NCI-H226 (cell line): ENCODE measurements at regions not wholly inside any gene's neighbourhood (a gene's known extent, or its start where the extent isn't known, plus 50 kb on each side); places are given as distances from the start of the nearest gene placed in this dataset.
A peak's percentile ranks its signal among the peaks of the same experiment; 100 is the strongest.

Experiments used
- DNase-seq: peaks from one replicate; pipeline ENCODE4 v3.0.0-alpha.2; 2015

DNA sequence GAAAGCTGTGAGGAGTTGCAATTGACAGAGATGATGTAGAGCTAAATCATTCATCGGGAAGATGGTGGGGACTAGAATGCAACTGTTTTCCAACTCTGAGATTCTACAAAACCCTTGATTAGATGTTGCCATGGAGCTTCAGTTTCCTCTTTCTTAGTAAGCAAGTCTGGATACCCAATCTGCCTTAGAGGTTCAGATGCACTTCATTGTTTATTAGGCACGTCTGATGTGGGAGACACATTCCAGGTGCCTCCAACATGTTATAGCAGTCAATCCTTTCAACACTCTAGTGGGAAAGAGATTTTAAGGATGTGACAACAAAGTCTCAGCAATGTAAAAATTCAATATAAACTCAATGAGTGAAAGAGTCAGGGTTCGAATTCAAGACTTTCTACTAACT is 291.3 kb upstream of the PHYHIPL start:
- DNase-seq: no peak

- DNase-seq: no peak
These were observed 290.6 kb upstream of the PHYHIPL start for GRCh38 chr10:58885686-58886345.

DNA sequence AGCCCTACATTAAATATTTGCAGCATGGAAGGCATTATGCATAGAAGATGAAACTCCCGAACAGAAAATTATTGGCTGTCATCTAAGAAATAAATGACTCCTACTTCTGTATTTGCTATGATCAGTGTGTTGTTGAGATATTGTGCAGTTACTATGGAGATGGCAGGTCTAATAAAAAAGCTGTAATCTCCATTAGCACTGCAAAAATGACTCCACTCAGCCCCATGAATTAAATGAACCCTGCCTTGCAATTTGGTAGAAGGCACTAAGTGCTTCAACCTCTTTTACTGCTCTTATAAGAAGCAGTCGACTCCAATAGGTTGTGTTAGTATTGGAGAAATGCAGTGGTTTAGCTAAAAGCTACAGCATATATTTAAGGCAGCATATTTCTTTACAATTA is 290.0 kb upstream of the PHYHIPL start:
- DNase-seq: no peak

- no peak for DNase-seq
These were observed 289.0 kb upstream of the PHYHIPL start for GRCh38 chr10:58887474-58887873.

- DNase-seq: no peak
These were observed 287.5 kb upstream of the PHYHIPL start for GRCh38 chr10:58888957-58889356.

- no peak for DNase-seq
These were observed 284.4 kb upstream of the PHYHIPL start for GRCh38 chr10:58892031-58892531.

GRCh38 chr10:58894929-58895328 is 281.5 kb upstream of the PHYHIPL start:
- DNase-seq: no peak

GRCh38 chr10:58896229-58896628 is 280.2 kb upstream of the PHYHIPL start:
- no peak for DNase-seq

DNA sequence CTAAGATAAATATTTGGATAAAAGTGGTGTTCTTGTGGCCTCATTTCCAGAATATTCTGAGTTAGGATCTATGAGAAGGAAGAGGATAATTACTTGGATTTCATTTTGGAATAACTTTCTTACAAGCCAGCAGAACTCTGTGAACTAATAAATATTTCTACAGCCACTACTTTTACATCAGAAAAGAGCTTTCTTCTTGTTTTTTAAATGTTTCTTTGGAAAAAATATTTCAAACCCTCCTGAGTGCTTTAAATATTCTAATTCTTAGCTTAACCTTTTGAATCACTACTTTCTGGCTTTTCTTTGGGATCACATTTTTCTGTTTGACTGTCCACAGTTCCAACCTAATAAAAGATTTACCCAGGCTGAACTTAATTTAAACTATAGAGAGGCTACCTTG is 279.2 kb upstream of the PHYHIPL start:
- no peak for DNase-seq

DNA sequence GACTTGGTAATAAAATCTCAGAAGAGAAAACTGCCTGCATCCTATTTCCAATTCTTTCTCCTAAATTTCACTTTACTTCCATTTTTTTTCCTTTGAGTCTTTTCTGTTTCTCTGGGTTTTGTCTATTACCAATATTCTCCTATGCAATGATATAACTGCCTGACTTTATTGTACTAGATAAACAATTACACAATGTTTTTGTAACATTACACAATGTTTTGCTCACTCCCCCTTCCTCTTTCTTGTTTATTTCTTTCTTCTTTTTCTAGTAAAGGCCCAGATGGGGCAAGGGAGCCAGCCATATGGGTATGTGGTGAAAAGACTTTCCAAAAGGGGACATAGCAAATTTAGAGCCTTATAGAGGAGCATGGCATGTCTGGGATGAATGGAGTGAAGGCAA is 278.7 kb upstream of the PHYHIPL start:
- no peak for DNase-seq

- DNase-seq: no peak
These were observed 277.4 kb upstream of the PHYHIPL start for GRCh38 chr10:58898854-58899573.

GRCh38 chr10:58901092-58901646 is 275.3 kb upstream of the PHYHIPL start:
- no peak for DNase-seq

- no peak for DNase-seq
These were observed 273.4 kb upstream of the PHYHIPL start for GRCh38 chr10:58903071-58903470.

- no peak for DNase-seq
These were observed 266.6 kb upstream of the PHYHIPL start for GRCh38 chr10:58909881-58910280.

- DNase-seq: no peak
These were observed 262.7 kb upstream of the PHYHIPL start for GRCh38 chr10:58913717-58914116.

DNA sequence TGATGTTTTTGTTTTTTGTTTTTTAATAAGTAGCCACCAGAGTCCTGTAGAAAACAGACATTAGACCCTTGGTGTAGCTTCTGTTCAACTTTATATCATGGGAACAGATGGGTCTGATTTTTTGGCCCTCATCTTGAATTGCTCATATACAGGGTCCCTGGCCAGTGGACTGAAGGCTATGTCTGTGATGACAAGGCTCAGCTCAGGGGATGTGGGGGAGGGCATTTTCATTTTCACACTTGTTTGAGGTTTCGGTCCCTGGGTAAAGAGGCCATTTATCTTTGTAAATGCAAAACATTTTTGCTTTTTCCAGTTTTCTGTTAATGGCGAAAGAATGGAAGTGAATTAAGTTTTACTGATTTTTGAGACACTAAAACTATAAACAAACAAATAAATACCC is 257.6 kb upstream of the PHYHIPL start:
- no peak for DNase-seq

GRCh38 chr10:58919927-58920654 is 256.4 kb upstream of the PHYHIPL start:
- DNase-seq: peak; percentile 57

GRCh38 chr10:58920655-58921003 is 255.8 kb upstream of the PHYHIPL start:
- DNase-seq: no peak

DNA sequence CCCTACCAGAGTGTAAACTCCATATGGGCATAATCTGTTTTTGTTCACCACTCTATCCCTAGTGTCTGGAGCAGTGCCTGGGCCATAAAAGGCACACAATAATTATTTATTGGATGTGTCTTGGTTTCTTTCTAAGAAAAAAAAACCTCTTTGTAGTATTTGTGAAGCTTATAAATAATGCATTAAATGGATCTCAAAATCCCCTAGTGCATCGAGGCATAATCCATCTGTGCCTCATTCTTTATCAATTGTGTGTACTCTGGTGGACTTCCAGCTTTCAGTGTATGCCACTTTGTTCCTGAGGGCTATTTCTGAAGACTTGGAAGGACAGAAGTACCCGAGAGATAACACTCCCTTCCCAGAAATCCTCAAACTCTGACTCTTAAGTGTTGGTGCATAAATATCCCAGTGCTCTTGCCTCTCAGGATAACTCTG is 255.0 kb upstream of the PHYHIPL start:
- no peak for DNase-seq

DNA sequence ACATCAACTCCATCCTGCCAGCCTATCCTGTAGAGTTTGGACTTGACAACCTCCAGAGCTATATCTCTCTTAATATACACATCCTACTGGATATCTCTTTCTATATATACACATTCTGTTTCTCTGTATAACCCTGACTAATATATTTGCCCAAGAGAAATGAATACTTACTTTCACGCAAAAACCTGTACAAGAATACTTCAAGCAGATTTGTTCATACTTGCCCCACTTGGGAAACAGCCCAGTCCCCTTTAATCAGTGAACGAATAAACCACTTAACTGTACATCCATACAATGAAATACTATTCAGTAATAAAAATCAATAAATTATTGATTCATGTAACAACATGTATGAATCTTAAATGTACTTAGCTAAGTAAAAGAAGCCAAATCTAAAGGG is 251.1 kb upstream of the PHYHIPL start:
- DNase-seq: no peak

GRCh38 chr10:58930500-58930899 is 245.9 kb upstream of the PHYHIPL start:
- DNase-seq: no peak

DNA sequence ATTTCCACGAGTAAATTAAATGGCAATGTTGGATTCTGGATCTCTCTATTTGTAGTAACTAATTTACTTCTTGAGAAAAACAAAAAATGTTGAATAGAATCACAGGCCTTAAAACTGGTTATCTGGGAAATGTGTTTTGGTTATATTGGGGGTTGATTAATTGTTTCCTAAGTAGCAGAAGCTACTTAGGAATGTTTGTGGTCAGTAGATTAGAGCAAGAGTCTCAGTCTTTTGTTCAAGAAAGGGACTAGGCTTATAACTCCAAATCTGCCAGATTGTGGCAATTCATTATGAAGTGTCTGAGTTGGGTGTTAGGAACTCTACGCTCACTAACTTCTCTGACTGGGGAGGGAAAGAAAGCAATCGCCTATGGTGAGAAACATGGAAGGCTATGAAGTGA is 244.3 kb upstream of the PHYHIPL start:
- DNase-seq: peak; percentile 20

GRCh38 chr10:58932577-58933314 is 243.7 kb upstream of the PHYHIPL start:
- no peak for DNase-seq
